ENCODE measurements at regions not wholly inside any gene's neighbourhood (a gene's known extent, or its start where the extent isn't known, plus 50 kb on each side); places are given as distances from the start of the nearest gene placed in this dataset.

GRCh38 chr7:15967121-15967520, 280.6 kb upstream of the MEOX2 start:
- TF ChIP-seq TAF1 (conservative IDR thresholded peaks at IDR 0.05) = no peak
- TF ChIP-seq CTCF (IDR thresholded peaks at IDR 0.05; ENCODE audit: low read depth, low read length, missing input control) = no peak
- no peak for TF ChIP-seq YY1 (IDR thresholded peaks at IDR 0.05)
- no peak for TF ChIP-seq MAX (IDR thresholded peaks at IDR 0.05)
- no peak for TF ChIP-seq ZBTB33 (IDR thresholded peaks at IDR 0.05)
- no peak for TF ChIP-seq GABPA (IDR thresholded peaks at IDR 0.05 in 1 of 2, conservative IDR thresholded peaks at IDR 0.05 in 1 of 2)
- no peak for TF ChIP-seq SP1 (IDR thresholded peaks at IDR 0.05)
- no peak for TF ChIP-seq JUND (IDR thresholded peaks at IDR 0.05)

Data from liver (tissue), 3 donors.